ENCODE measurements at regions not wholly inside any gene's neighbourhood (a gene's known extent, or its start where the extent isn't known, plus 50 kb on each side); places are given as distances from the start of the nearest gene placed in this dataset.

DNA sequence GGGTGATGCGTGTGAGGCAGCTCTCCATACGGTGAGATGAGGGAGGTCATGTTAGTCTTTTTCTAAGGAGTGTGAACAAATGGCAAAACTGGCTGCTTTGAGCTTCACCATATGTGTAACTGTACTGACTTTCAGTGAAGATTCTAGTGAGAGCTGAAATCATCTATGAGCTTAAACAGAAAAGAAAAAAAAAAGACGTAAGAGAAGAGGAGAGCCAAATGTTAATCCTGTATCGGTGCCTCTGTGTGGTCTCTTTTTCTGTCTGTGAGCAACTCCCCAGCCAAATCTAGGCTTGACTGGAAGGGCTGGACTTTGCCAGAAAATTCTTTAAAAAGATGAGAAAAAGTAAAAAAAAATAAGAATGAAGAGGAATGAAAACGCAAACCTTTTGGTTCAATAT is 209.7 kb upstream of the TUT7 start:
- TF ChIP-seq, protein P1, sequence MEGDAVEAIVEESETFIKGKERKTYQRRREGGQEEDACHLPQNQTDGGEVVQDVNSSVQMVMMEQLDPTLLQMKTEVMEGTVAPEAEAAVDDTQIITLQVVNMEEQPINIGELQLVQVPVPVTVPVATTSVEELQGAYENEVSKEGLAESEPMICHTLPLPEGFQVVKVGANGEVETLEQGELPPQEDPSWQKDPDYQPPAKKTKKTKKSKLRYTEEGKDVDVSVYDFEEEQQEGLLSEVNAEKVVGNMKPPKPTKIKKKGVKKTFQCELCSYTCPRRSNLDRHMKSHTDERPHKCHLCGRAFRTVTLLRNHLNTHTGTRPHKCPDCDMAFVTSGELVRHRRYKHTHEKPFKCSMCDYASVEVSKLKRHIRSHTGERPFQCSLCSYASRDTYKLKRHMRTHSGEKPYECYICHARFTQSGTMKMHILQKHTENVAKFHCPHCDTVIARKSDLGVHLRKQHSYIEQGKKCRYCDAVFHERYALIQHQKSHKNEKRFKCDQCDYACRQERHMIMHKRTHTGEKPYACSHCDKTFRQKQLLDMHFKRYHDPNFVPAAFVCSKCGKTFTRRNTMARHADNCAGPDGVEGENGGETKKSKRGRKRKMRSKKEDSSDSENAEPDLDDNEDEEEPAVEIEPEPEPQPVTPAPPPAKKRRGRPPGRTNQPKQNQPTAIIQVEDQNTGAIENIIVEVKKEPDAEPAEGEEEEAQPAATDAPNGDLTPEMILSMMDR (conservative IDR thresholded peaks at IDR 0.05 in 1 of 2, IDR thresholded peaks at IDR 0.05 in 1 of 2; ENCODE audit: low read depth in 1 of 2, low read length in 2 of 2) = no peak
- TF ChIP-seq EZH2 (IDR thresholded peaks at IDR 0.05; ENCODE audit: low read length, missing control alignments) = no peak

Data from fibroblast of lung (primary cell).